VCaP (cell line): ENCODE measurements at regions not wholly inside any gene's neighbourhood (a gene's known extent, or its start where the extent isn't known, plus 50 kb on each side); places are given as distances from the start of the nearest gene placed in this dataset.

ENCODE experiments used
- H3K27ac ChIP-seq: fragments of 450-650 bp; 2 replicates; pipeline ENCODE4 v1.5.1; 2017
- CTCF ChIP-seq: fragments of 450-650 bp; conservative IDR thresholded peaks from 2 replicates; pipeline ENCODE4 v1.5.1; 2017; ENCODE audit warnings: mild to moderate bottlenecking, moderate library complexity

DNA sequence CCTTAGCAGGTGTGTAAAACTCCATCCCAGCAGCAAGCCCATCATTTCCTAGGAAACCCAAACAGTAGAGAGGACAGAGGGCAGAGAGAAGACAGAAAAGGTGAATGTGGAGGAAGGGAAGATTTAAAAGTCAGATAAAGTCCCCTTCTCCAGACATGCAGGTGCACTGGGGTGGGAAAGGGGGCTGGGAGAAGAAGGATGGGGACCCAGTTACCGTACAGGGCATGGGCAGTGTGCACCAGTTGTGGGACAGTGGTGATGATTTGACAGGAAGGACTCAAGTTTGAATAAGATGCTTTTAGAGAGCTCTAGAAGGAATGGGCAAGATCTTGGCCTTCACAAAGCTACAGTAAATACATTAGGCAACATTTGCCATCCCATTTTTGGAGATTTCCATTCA is 110.7 kb upstream of the PLXNA4 start:
- H3K27ac ChIP-seq: no peak overlapping the region
- no peak for TF ChIP-seq CTCF

DNA sequence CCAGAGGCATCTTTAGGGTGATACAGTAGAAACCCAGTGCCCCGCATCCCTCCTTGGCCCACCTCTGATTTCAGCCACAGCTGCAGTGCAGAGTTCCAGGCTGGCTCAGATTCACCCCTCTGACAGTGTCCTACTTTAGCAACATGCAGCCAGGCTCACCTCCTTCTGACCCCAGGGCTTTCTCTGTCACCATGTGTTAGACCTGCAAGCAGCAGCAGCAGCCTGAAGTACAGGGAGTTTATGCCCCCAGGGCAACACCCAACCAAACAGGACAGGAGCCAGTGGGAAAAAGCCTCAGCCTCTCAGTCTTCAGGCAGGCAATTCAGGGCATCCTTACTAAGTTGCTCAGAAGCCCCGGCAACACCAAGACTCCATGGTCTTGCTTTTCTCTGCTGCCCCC is 109.0 kb upstream of the PLXNA4 start:
- no peak for TF ChIP-seq CTCF
- H3K27ac ChIP-seq: no peak overlapping the region

DNA sequence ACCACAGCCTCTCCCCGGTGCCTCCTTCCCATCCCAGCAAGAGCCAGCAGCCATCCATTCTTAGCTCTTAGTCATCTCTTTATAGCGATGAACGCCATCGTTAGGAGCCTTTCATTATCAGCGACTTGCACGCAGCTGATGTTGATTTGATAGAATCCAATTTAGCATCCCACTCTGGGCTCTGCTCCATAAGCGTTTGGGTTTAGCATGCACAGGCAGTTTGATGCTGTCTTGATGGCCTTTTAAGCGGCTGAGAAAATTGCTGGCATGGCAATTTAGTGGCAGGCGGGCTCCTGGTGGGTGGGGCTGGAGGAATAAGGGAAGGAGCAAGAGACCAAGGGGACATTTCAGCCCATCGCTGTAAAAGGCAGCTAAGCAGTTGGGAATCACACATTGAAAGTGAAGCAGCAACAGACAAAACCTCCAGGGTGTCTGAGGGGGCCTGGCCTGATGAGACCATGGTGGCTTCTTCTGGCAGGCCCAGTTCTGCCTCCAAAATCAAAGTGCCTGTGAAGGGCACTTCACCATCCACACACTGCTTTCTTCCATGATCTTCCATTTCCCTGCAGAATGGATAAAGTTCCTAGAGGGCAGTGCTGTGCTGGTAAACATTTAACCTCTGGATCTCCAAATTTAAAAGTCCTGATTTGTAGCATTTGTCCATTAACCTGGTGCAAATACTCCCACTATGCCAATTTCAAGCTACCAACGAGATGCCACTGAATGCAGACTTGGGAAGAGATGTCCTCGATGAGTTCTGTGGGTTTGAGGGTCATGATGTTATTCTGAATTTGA is 107.8 kb upstream of the PLXNA4 start:
- no peak overlapping the region for H3K27ac ChIP-seq
- TF ChIP-seq CTCF: no peak; the same call in 1 of the 2 replicates

DNA sequence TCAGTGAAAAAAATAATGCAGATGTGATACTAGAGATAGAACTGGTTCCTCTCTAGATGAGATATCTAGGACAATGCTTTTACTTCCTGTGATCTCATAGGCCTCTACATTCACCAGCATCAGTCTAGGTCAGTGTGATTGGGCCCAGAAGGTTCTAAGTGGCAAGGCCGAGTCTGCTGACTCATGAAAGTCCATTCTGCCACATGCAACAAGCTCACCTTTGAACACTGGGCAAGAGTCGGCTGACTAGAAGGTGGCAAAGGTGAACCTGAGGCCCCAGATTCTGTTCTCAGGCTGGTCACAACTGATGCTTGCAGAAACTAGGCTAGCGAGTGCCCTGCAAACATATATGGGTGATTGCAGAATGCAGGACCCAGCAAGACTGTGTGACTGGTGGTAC is 105.7 kb upstream of the PLXNA4 start:
- no peak overlapping the region for H3K27ac ChIP-seq
- TF ChIP-seq CTCF: no peak

DNA sequence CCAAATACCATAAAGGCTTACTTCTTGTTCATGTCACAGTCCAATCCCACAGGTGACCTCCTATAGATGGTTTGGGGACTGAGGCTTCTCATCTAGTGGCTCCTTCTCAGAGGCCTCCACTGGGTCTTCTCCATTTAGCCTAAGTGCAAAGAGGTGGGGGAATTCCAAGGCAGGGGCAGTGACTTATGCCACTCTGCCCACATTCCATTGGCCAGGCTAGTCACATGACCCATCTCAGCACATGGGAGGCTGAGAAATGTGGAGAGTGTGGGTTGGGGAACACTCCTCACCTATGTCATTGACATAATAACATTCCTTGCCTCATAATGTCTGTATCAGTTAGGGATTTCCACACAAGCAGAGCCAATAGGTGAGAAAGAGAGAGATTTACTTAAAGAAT is 104.3 kb upstream of the PLXNA4 start:
- no peak for TF ChIP-seq CTCF
- no peak overlapping the region for H3K27ac ChIP-seq

- H3K27ac ChIP-seq: no peak overlapping the region
- TF ChIP-seq CTCF: no peak
These were observed 102.4 kb upstream of the PLXNA4 start for GRCh38 chr7:132678656-132679055.

DNA sequence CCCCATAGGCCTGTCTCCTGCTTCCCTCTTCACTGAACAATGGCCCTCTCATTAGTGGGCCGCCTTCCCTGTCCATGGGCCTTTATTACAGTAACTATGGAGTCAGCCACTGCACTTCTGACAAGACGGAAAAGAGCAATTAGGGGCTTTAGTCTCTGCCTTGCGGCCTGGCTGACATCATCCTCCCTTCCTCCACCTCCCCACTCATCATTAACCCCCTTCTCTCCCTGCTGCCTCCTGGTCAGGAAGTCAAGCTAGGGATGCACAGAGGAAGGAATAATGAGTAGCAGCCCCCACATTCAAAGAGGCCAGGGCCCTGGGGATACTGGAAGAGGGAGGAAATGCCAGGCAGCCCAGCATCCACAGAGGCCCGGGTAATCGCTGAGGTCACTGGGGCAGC is 101.6 kb upstream of the PLXNA4 start:
- TF ChIP-seq CTCF: no peak
- no peak overlapping the region for H3K27ac ChIP-seq
